Right cardiac atrium (tissue), 5 donors: ENCODE measurements at regions not wholly inside any gene's neighbourhood (a gene's known extent, or its start where the extent isn't known, plus 50 kb on each side); places are given as distances from the start of the nearest gene placed in this dataset.

ENCODE experiments used
- ATAC-seq, 2 donors: fragments of 200-7000 bp; cut with Tn5 transposase; one replicate each; pipeline versions ENCODE4 v1.8.0 to v1.9.1; 2020; ENCODE audit warnings: moderate library complexity in 2 of 2, mild to moderate bottlenecking in 1 of 2
- DNase-seq, 3 donors: peaks; one replicate each; pipeline ENCODE4 v3.0.0-alpha.2; 2020
- H3K27ac ChIP-seq: one replicate; pipeline ENCODE4 v1.5.1; 2013; ENCODE audit warnings: mild to moderate bottlenecking, low read length, control low read depth, moderate library complexity
- H3K27me3 ChIP-seq: one replicate; pipeline ENCODE4 v1.6.1; 2013; ENCODE audit not compliant: control insufficient read depth, insufficient read depth
- H3K4me1 ChIP-seq: one replicate; pipeline ENCODE4 v1.6.1; 2013; ENCODE audit warnings: low read length; ENCODE audit not compliant: control insufficient read depth, insufficient read depth
- H3K4me3 ChIP-seq: one replicate; pipeline ENCODE4 v1.5.1; 2013; ENCODE audit warnings: low read length, control low read depth
- H3K9me3 ChIP-seq: one replicate; pipeline ENCODE4 v1.6.1; 2013; ENCODE audit warnings: low read length; ENCODE audit not compliant: control insufficient read depth
- WGBS: extraction: QIAGEN DNeasy Blood & Tissue Kit; methylation state at CpG from one replicate; pipeline ENCODE4 v1.1.7; 2013; 5-methylcytosine and 5-hydroxymethylcytosine counted together
- intact Hi-C, 4 donors: fragments of 100-400 bp; cut with DNase I; formaldehyde crosslinking; loops; one replicate each; pipeline versions ENCODE4 v1.11.0 to v1.14.0; 2022 to 2023
- donor health status: healthy with polysubstance abuse.
- donor health status: DM: no; HTN: yes; CAD: no.
- donor health status: DM: no; HTN: no; CAD: no.
- donor health status: DM: no; HTN: yes; CAD: no; lungs with severe emphysema.
- donor health status: DM: yes; HTN: yes; CAD: no.

- H3K4me1 ChIP-seq: no peaks in the 10 kb centered on the region
- intact Hi-C loops: no loop called here
- ATAC-seq: no peak
- H3K27ac ChIP-seq: no peak overlapping the region
- 74% methylated on average over 7 of the region's 7 CpGs for WGBS
- H3K27me3 ChIP-seq: no peaks in the 10 kb centered on the region
- H3K4me3 ChIP-seq: no peak overlapping the region
- H3K9me3 ChIP-seq: no peaks in the 10 kb centered on the region
- DNase-seq: no peak
Observed at GRCh38 chr1:14482784-14483450, 115.6 kb upstream of the KAZN start.

DNA sequence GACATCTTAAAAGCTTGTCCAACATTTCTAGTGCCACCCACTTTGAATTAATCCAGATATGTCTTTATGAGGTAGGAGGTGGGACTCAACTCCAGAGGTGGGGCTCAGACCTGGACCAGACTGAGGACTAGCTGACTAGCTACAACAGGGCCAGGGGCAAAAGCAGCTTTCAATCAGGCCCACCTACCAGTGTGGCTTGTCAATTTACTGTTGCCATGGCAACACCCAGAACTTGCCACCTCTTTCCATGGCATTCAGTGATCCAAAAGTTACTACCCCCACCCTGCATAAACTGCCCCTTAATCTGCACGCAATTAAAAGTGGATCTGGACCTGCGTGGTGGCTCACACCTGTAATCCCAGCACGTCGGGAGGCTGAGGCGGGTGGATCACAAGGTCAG lies 113.2 kb upstream of the KAZN start:
- Histone ChIP-seq H3K4me1 (no peaks in the 10 kb centered on the region), H3K27ac (no peak overlapping the region), H3K9me3 (no peaks in the 10 kb centered on the region), H3K27me3 (no peaks in the 10 kb centered on the region), H3K4me3 (no peak overlapping the region)
- 89% methylated on average over 5 of the region's 5 CpGs for WGBS
- no peak for DNase-seq
- intact Hi-C loops: no loop called here
- no peak for ATAC-seq

DNA sequence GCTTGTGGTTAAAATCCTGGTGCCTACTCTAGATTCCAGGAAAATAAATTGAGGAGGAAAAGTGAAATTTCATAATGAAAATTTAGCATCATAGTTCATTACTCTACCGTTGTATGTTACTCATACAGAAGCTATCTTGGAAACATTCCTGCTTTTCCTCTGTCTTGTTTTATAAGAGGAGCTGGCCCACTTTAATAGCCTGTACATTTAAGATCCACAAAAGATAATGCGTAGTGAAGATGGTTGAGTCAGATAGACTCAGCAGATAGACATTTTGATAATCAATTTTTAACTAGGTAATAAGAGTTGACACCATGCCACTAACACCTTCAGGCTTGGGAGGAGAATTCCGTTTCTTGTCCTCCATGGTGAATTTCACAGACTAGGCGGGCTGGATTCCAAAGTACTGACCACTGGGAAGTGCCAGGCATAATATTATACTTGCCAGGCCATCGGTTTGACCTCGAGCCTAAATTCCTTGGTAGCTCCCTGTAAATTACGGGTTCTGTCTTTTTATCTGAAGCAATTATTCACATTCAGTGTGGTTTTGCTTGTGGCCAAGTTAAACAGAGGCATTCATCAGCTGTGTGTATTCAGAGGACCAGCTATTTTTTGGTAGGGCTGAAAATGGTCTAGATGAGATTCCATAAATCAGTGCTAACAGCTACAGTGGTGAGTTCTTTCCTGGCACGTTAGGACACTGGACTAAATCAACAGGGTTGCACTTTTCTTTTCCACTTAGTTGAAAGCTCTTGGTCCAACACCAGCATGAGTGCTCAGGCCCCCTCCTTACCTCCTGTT lies 111.9 kb upstream of the KAZN start:
- DNase-seq: peak; percentile 55 to 64 (median 60)
- intact Hi-C loops: no loop called here

DNA sequence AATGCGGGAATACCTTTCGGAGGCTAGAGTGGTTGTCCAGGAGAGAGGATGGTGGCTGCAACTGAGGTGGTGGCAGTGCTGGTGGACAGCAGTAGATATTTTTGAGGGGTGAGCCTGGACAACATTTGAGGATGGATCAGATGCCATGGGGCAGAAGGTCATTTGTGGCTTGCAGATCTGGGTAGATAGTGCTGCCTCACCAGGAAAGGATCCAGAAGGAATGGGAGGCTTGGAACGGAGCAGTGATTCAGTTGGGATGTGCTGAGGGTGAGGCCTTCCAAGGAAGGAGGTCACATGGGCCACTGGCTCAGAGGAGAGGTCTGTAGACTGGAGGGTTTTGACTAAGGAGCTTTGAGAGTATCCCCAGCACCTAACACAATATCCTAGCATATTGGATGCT lies 110.8 kb upstream of the KAZN start:
- intact Hi-C loops: no loop called here
- no peaks in the 10 kb centered on the region for H3K9me3 ChIP-seq
- 36% methylated on average over 3 of the region's 3 CpGs for WGBS
- DNase-seq (no peak), ATAC-seq (peak in 1 of 2 donors; percentile 25)
- no peak overlapping the region for H3K27ac ChIP-seq
- H3K4me3 ChIP-seq: no peak overlapping the region
- no peaks in the 10 kb centered on the region for H3K4me1 ChIP-seq
- H3K27me3 ChIP-seq: no peaks in the 10 kb centered on the region

More for the DNA sequence above, 111.9 kb upstream of the KAZN start:
- 38% methylated on average over 8 of the region's 8 CpGs for WGBS
- ATAC-seq: peak; percentile 95
- Histone ChIP-seq H3K4me1 (no peaks in the 10 kb centered on the region), H3K4me3 (no peak overlapping the region), H3K27me3 (no peaks in the 10 kb centered on the region), H3K9me3 (no peaks in the 10 kb centered on the region), H3K27ac (no peak overlapping the region)

DNA sequence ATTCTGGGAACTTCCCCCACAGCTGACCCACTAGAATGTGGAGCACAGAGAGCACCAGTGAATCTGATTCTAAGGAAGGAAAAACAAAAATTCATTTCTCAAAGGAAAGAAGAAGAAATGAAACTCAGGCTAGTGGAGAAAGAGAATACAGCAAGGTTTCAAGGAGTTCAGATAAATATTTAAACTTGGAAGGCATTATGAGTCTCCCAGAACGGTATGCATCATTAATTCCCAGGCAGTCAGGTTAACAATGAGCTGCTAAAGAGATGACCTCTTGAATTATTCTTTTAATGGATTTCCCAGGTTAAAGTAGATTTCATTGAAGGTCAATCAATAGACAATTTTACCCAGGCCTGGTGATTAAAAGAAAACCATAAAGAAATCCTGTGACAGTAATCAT lies 103.6 kb upstream of the KAZN start:
- intact Hi-C loops: no loop called here
- Histone ChIP-seq H3K27ac (no peak overlapping the region), H3K4me1 (peaks cover 1% of the 10 kb centered on the region), H3K27me3 (no peaks in the 10 kb centered on the region), H3K9me3 (no peaks in the 10 kb centered on the region), H3K4me3 (no peak overlapping the region)
- 58% methylated on average over 1 of the region's 1 CpG for WGBS
- no peak for ATAC-seq
- DNase-seq: no peak

DNA sequence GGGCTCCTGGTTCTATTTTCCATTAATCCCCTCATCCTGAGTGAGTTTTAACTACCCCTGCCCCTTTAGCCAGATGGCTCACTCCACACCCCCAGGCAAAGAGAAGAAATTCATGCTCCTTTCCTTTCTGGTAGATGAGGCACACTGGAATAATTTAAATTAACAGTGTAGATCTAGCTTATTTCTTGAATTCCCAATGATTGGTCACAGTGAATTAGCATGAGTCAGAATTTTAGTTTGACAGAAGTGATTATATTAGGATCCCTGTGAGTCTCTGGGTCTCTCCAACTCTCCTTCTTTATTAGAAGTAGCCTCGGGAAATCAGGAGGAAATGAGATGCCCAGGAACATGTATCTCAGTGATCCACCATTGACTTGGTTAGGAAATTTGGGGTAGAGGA lies 103.1 kb upstream of the KAZN start:
- no peaks in the 10 kb centered on the region for H3K9me3 ChIP-seq
- no peak overlapping the region for H3K4me3 ChIP-seq
- no peaks in the 10 kb centered on the region for H3K27me3 ChIP-seq
- DNase-seq: no peak
- intact Hi-C loops: no loop called here
- peaks cover 1% of the 10 kb centered on the region for H3K4me1 ChIP-seq
- no peak for ATAC-seq
- H3K27ac ChIP-seq: no peak overlapping the region
- WGBS: 85% methylated on average over 1 of the region's 1 CpG

- Histone ChIP-seq H3K27me3 (no peaks in the 10 kb centered on the region), H3K27ac (no peak overlapping the region), H3K4me1 (peaks cover 1% of the 10 kb centered on the region), H3K4me3 (no peak overlapping the region), H3K9me3 (no peaks in the 10 kb centered on the region)
- DNase-seq: no peak
- ATAC-seq: no peak
- intact Hi-C loops: no loop called here
- 56% methylated on average over 3 of the region's 3 CpGs for WGBS
Observed at GRCh38 chr1:14495996-14496395, 102.5 kb upstream of the KAZN start.

GRCh38 chr1:14498839-14499238 lies 99.6 kb upstream of the KAZN start:
- Histone ChIP-seq H3K9me3 (no peaks in the 10 kb centered on the region), H3K27me3 (no peaks in the 10 kb centered on the region), H3K27ac (no peak overlapping the region), H3K4me1 (peaks cover 1% of the 10 kb centered on the region), H3K4me3 (no peak overlapping the region)
- 67% methylated on average over 6 of the region's 6 CpGs for WGBS
- intact Hi-C loops: no loop called here
- ATAC-seq (no peak), DNase-seq (no peak)

DNA sequence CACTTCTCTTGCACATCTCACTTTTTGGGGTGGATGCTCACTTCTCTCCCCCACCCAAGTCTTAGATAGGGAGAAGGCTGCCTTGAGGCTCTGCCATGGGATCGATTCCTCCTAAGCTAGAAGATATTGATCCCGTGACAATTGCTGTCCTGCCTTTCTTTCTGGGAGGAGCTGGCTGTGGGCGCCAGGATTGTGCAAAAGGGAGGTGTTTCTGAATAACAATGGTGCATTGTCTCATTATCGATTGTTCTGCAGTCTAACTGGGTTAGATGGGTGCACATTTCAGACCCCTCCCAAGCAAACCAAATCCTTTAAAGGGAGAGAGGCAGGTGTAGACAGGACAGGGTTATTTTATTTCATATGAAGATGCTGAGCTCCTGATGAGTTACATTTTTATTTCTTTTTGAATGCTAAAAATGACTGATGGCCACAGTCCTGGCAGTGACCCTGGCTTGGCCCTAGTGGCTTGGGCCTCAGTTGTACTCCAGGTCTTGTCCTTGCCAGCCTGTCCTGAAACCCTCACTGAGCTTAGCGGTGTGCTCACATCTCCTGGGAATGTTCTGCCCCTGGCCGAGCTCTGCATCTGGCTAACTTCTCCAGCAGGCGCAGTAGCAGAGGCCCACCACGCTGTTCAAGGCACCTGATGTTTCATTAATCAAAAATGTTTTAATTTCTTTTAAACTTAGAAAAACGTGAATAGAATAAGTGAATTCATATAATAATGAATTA lies 99.0 kb upstream of the KAZN start:
- Histone ChIP-seq H3K27me3 (no peaks in the 10 kb centered on the region), H3K9me3 (no peaks in the 10 kb centered on the region), H3K27ac (no peak overlapping the region), H3K4me3 (no peak overlapping the region), H3K4me1 (peaks cover 1% of the 10 kb centered on the region)
- intact Hi-C loops: no loop called here
- 84% methylated on average over 9 of the region's 9 CpGs for WGBS
- no peak for DNase-seq
- no peak for ATAC-seq

GRCh38 chr1:14500041-14500440 lies 98.4 kb upstream of the KAZN start:
- Histone ChIP-seq H3K27me3 (no peaks in the 10 kb centered on the region), H3K4me1 (peaks cover 1% of the 10 kb centered on the region), H3K4me3 (no peak overlapping the region), H3K9me3 (no peaks in the 10 kb centered on the region), H3K27ac (no peak overlapping the region)
- no peak for ATAC-seq
- intact Hi-C loops: no loop called here
- WGBS: 54% methylated on average over 4 of the region's 4 CpGs
- no peak for DNase-seq

GRCh38 chr1:14500912-14501311 lies 97.6 kb upstream of the KAZN start:
- no peaks in the 10 kb centered on the region for H3K27me3 ChIP-seq
- no peak for ATAC-seq
- peaks cover 1% of the 10 kb centered on the region for H3K4me1 ChIP-seq
- H3K4me3 ChIP-seq: no peak overlapping the region
- no peaks in the 10 kb centered on the region for H3K9me3 ChIP-seq
- intact Hi-C loops: no loop called here
- no peak for DNase-seq
- no peak overlapping the region for H3K27ac ChIP-seq
- WGBS: 100% methylated on average over 1 of the region's 1 CpG
